Vagina (tissue), 2 donors: ENCODE measurements at regions not wholly inside any gene's neighbourhood (a gene's known extent, or its start where the extent isn't known, plus 50 kb on each side); places are given as distances from the start of the nearest gene placed in this dataset.

Experiments
- DNase-seq, 2 donors: peaks; one replicate each; pipeline ENCODE4 v3.0.0-alpha.2; 2017; ENCODE audit errors: extremely low spot score in 2 of 2
- H3K27ac ChIP-seq: fragments of 200-600 bp; sonication (generic); one replicate; pipeline ENCODE4 v1.5.1; 2019
- H3K27me3 ChIP-seq: fragments of 200-600 bp; sonication (generic); one replicate; pipeline ENCODE4 v1.5.1; 2019
- H3K36me3 ChIP-seq, 2 donors: fragments of 200-600 bp; sonication (generic); one replicate each; pipeline ENCODE4 v1.5.1; 2017 to 2019
- H3K4me1 ChIP-seq: fragments of 200-600 bp; sonication (generic); one replicate; pipeline ENCODE4 v1.5.1; 2019
- H3K4me3 ChIP-seq, 2 donors: fragments of 200-600 bp; sonication (generic); 1 replicate in 1 of 2; 2 replicates in 1 of 2; pipeline ENCODE4 v1.5.1; 2016 to 2019
- H3K9me3 ChIP-seq: fragments of 200-600 bp; sonication (generic); one replicate; pipeline ENCODE4 v1.5.1; 2019
- POLR2A ChIP-seq, 2 donors: fragments of 450-650 bp; IDR thresholded peaks; one replicate each; pipeline ENCODE4 v1.6.1; 2017; ENCODE audit warnings: antibody characterized with exemption in 2 of 2, mild to moderate bottlenecking in 2 of 2, moderate library complexity in 2 of 2
- POLR2AphosphoS5 ChIP-seq, 2 donors: sonication (generic); formaldehyde crosslinking; IDR thresholded peaks; one replicate each; pipeline ENCODE4 v1.9.0; 2017; ENCODE audit warnings: antibody characterized with exemption in 2 of 2, mild to moderate bottlenecking in 2 of 2, low read depth in 1 of 2; ENCODE audit not compliant: insufficient read depth in 1 of 2
- intact Hi-C: fragments of 100-400 bp; cut with DNase I; formaldehyde crosslinking; loops from one replicate; pipeline ENCODE4 v1.15.1; 2023
- TF ChIP-seq, protein P1 (sequence below), 3 experiments: fragments of 450-650 bp in 2 of 3; fragments of 200-600 bp in 1 of 3; sonication (generic) in 1 of 3; IDR thresholded peaks; one replicate each; pipeline ENCODE4 v1.5.1; 2017 to 2019; ENCODE audit warnings: antibody characterized with exemption in 3 of 3, mild to moderate bottlenecking in 2 of 3, moderate library complexity in 2 of 3

DNA sequence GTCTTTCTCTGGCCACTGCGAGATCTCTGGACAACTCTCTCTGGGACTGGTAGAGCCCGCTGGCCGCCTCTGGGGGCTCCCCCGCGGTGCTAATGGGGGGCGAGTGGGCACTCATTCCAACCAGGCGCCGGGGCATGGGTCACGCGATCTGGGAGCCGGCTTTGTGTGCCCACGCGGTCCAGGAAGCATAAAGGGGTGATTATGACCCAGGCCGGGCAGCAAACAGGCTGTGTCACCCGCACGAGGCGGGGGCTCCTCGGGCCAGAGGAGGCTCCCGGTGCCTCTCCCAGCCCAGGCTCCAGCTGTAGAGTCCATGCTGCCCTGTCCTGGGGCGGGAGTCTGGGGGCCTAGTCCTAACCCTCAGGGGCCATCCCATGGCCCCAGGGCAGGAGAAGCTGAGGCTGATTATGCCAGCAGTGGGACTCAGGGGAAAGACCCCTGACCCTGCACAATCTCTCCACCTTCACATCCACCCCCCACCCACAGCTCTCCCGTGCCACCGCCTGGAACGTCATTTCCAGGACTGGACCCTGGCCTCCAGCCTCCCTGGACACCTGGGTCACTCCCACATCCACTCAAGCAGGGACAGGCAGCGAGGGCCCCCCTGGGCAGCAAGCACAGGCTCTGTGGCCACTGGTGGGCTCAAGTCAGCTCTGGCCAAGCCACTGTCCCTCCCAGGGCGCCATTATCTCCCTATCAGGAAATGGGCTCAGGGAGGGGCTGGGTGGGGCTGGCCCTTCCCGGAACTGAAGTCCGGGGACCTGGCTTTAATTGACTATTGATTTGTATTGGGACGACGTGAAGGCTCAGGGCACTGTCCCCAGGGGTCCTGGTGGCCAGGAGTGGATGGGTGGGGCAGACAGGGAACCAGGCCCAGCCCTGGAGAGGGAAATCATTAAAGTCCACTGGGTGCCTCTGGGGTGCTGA, 50.0 kb downstream of the PTPRS start:
- Histone ChIP-seq H3K27me3 (no peaks in the 10 kb centered on the region), H3K4me3 (peak overlapping the region; percentile 73 to 86), H3K36me3 (peaks cover 0 to 5% of the 10 kb centered on the region in 2 donors), H3K27ac (peak overlapping the region; percentile 91), H3K4me1 (peaks cover 76% of the 10 kb centered on the region), H3K9me3 (no peaks in the 10 kb centered on the region)
- intact Hi-C loops: no loop called here
- TF ChIP-seq POLR2A (IDR thresholded peaks at IDR 0.05) (no peak), POLR2AphosphoS5 (IDR thresholded peaks at IDR 0.05; ENCODE audit: insufficient read depth in 1 of 2, low read depth in 1 of 2) (no peak)
- TF ChIP-seq, protein P1, sequence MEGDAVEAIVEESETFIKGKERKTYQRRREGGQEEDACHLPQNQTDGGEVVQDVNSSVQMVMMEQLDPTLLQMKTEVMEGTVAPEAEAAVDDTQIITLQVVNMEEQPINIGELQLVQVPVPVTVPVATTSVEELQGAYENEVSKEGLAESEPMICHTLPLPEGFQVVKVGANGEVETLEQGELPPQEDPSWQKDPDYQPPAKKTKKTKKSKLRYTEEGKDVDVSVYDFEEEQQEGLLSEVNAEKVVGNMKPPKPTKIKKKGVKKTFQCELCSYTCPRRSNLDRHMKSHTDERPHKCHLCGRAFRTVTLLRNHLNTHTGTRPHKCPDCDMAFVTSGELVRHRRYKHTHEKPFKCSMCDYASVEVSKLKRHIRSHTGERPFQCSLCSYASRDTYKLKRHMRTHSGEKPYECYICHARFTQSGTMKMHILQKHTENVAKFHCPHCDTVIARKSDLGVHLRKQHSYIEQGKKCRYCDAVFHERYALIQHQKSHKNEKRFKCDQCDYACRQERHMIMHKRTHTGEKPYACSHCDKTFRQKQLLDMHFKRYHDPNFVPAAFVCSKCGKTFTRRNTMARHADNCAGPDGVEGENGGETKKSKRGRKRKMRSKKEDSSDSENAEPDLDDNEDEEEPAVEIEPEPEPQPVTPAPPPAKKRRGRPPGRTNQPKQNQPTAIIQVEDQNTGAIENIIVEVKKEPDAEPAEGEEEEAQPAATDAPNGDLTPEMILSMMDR (IDR thresholded peaks at IDR 0.05): no peak
- DNase-seq: no peak

GRCh38 chr19:5289060-5289990, 51.3 kb downstream of the PTPRS start:
- H3K27me3 ChIP-seq: no peaks in the 10 kb centered on the region
- H3K36me3 ChIP-seq: peaks cover 0 to 13% of the 10 kb centered on the region in 2 donors
- TF ChIP-seq POLR2A (IDR thresholded peaks at IDR 0.05): no peak
- no peak for TF ChIP-seq POLR2AphosphoS5 (IDR thresholded peaks at IDR 0.05; ENCODE audit: insufficient read depth in 1 of 2, low read depth in 1 of 2)
- TF ChIP-seq, protein P1 (IDR thresholded peaks at IDR 0.05): no peak
- no peaks in the 10 kb centered on the region for H3K9me3 ChIP-seq
- H3K4me3 ChIP-seq: peak overlapping the region; percentile 73 to 86
- DNase-seq: no peak
- intact Hi-C loops: no loop called here
- peak overlapping the region; percentile 91 for H3K27ac ChIP-seq
- H3K4me1 ChIP-seq: peaks cover 76% of the 10 kb centered on the region

GRCh38 chr19:5288347-5288739, 52.3 kb downstream of the PTPRS start:
- H3K36me3 ChIP-seq: peaks cover 0 to 13% of the 10 kb centered on the region in 2 donors
- peaks cover 70% of the 10 kb centered on the region for H3K4me1 ChIP-seq
- DNase-seq: no peak
- peak overlapping the region; percentile 30 to 86 for H3K4me3 ChIP-seq
- TF ChIP-seq POLR2AphosphoS5 (IDR thresholded peaks at IDR 0.05; ENCODE audit: insufficient read depth in 1 of 2, low read depth in 1 of 2) (no peak), POLR2A (IDR thresholded peaks at IDR 0.05) (no peak)
- TF ChIP-seq, protein P1 (IDR thresholded peaks at IDR 0.05): no peak
- intact Hi-C loops: no loop called here
- no peaks in the 10 kb centered on the region for H3K9me3 ChIP-seq
- H3K27me3 ChIP-seq: no peaks in the 10 kb centered on the region
- H3K27ac ChIP-seq: peak overlapping the region; percentile 66

DNA sequence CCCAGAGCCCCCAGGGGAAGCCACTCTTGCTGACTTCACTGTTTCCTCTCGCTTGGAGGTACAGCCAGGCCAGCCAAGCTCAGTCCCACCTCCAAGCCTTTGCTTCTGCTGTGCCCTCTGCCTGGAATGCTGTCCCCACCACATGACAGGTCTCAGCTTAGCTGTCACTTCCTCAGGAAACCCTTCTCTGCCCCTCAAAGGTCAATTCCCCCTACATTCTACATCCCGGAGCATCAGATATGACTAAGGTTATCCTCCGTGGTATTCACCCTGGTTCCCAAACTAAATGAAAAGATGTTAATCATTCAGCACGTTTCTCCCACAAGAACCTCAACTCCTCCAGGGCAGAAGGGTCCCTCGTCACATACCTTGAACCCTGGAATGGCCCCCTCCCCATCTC, 53.5 kb downstream of the PTPRS start:
- H3K9me3 ChIP-seq: no peaks in the 10 kb centered on the region
- no peak overlapping the region for H3K4me3 ChIP-seq
- TF ChIP-seq POLR2A (IDR thresholded peaks at IDR 0.05): no peak
- peaks cover 0 to 13% of the 10 kb centered on the region in 2 donors for H3K36me3 ChIP-seq
- H3K4me1 ChIP-seq: peaks cover 73% of the 10 kb centered on the region
- H3K27me3 ChIP-seq: no peaks in the 10 kb centered on the region
- no peak for DNase-seq
- intact Hi-C loops: no loop called here
- peak overlapping the region; percentile 66 for H3K27ac ChIP-seq

DNA sequence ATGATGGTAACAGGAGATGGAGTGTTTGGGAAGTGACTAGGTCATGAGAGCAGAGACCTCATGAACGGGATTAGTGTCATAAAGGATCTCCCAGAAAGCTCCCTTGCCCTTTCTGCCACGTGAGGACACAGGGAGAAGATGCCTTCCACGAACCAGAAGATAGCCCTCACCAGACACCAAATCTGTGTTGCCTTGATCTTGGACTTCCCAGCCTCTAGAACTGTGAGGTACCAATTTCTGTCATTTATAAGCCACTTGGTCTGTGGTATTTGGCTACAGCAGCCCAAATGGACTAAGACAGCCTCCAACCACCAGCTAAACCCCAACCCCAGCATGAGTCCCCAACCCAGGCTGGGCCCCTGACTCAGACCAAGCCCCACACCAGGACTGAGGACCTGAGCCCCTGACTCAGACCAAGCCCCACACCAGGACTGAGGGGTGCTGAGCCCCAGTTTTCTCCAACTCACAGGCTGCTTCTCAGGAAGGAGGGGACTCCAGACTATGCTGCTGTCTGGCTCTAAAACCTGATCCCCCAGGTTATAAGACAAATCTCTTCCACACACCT, 54.1 kb downstream of the PTPRS start:
- Histone ChIP-seq H3K36me3 (peaks cover 0 to 13% of the 10 kb centered on the region in 2 donors), H3K27ac (peak overlapping the region; percentile 66), H3K27me3 (no peaks in the 10 kb centered on the region), H3K4me3 (no peak overlapping the region), H3K4me1 (peaks cover 71% of the 10 kb centered on the region), H3K9me3 (no peaks in the 10 kb centered on the region)
- no peak for DNase-seq
- intact Hi-C loops: no loop called here
- TF ChIP-seq POLR2A (IDR thresholded peaks at IDR 0.05): no peak
- TF ChIP-seq, protein P1 (IDR thresholded peaks at IDR 0.05): no peak
- TF ChIP-seq POLR2AphosphoS5 (IDR thresholded peaks at IDR 0.05; ENCODE audit: insufficient read depth in 1 of 2, low read depth in 1 of 2): no peak
